Gastroesophageal sphincter (tissue), 4 donors: ENCODE measurements at regions not wholly inside any gene's neighbourhood (a gene's known extent, or its start where the extent isn't known, plus 50 kb on each side); places are given as distances from the start of the nearest gene placed in this dataset.

ENCODE experiments used
- ATAC-seq: fragments of 150-250 bp; one replicate; pipeline ENCODE4 v1.9.1; 2016; ENCODE audit warnings: mild to moderate bottlenecking, moderate library complexity
- H3K27ac ChIP-seq, 4 donors: fragments of 200-600 bp; sonication (generic) in 3 of 4; 1 replicate in 3 of 4; 2 replicates in 1 of 4; pipeline ENCODE4 v1.5.1; 2016 to 2019
- H3K27me3 ChIP-seq: fragments of 200-600 bp; sonication (generic); one replicate; pipeline ENCODE4 v1.5.1; 2019
- H3K36me3 ChIP-seq, 2 donors: fragments of 200-600 bp; sonication (generic); one replicate each; pipeline ENCODE4 v1.5.1; 2019; ENCODE audit warnings: control low read depth in 1 of 2
- H3K4me1 ChIP-seq, 3 donors: fragments of 200-600 bp; sonication (generic); 1 replicate in 2 of 3; 2 replicates in 1 of 3; pipeline ENCODE4 v1.5.1; 2016 to 2019; ENCODE audit warnings: control low read depth in 2 of 3
- H3K4me3 ChIP-seq, 2 donors: fragments of 200-600 bp; sonication (generic); one replicate each; pipeline ENCODE4 v1.5.1; 2019; ENCODE audit warnings: mild to moderate bottlenecking in 1 of 2, moderate library complexity in 1 of 2
- H3K9me3 ChIP-seq, 3 donors: fragments of 200-600 bp; sonication (generic); one replicate each; pipeline ENCODE4 v1.5.1; 2017 to 2019; ENCODE audit warnings: control low read depth in 2 of 3
- EP300 ChIP-seq: sonication (generic); formaldehyde crosslinking; IDR thresholded peaks from one replicate; pipeline ENCODE4 v1.6.1; 2017; ENCODE audit warnings: antibody characterized with exemption, mild to moderate bottlenecking
- POLR2A ChIP-seq, 2 donors: fragments of 450-650 bp; IDR thresholded peaks; one replicate each; pipeline ENCODE4 v1.6.1; 2017; ENCODE audit warnings: antibody characterized with exemption in 2 of 2, mild to moderate bottlenecking in 2 of 2, moderate library complexity in 1 of 2
- POLR2AphosphoS5 ChIP-seq: sonication (generic); formaldehyde crosslinking; IDR thresholded peaks from one replicate; pipeline ENCODE4 v1.6.1; 2017; ENCODE audit warnings: antibody characterized with exemption
- WGBS, 2 donors: methylation state at CpG; one replicate each; pipeline ENCODE4 v1.1.5; 2018; ENCODE audit warnings: low coverage in 1 of 2; 5-methylcytosine and 5-hydroxymethylcytosine counted together
- TF ChIP-seq, protein P1 (sequence below), 4 experiments: fragments of 200-600 bp in 2 of 4; fragments of 450-650 bp in 2 of 4; sonication (generic) in 1 of 4; IDR thresholded peaks; one replicate each; pipeline ENCODE4 v1.5.1; 2017 to 2019; ENCODE audit warnings: antibody characterized with exemption in 4 of 4, mild to moderate bottlenecking in 2 of 4, moderate library complexity in 2 of 4

DNA sequence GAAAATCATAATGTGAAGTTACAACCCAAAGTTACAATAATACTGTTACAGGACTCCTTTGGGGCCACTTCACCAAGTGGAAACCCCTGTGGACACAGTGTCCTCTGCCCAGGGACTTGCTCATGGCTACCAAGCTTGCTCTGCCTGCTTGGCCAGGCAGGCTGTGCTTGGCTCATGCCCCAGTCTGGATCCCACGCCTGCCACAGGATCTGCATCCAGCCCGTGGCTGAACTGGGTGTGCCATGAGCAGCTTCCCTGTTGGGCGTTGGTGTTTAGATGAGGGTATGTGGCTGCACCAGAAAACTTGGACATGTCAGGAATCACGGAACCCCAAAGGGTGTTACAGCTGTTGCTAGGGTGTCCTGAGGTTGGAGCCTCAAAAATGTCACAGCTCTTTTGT lies 820.9 kb downstream of the SLC6A15 start:
- TF ChIP-seq POLR2AphosphoS5 = no peak
- TF ChIP-seq POLR2A (IDR thresholded peaks at IDR 0.05) = no peak
- TF ChIP-seq, protein P1, sequence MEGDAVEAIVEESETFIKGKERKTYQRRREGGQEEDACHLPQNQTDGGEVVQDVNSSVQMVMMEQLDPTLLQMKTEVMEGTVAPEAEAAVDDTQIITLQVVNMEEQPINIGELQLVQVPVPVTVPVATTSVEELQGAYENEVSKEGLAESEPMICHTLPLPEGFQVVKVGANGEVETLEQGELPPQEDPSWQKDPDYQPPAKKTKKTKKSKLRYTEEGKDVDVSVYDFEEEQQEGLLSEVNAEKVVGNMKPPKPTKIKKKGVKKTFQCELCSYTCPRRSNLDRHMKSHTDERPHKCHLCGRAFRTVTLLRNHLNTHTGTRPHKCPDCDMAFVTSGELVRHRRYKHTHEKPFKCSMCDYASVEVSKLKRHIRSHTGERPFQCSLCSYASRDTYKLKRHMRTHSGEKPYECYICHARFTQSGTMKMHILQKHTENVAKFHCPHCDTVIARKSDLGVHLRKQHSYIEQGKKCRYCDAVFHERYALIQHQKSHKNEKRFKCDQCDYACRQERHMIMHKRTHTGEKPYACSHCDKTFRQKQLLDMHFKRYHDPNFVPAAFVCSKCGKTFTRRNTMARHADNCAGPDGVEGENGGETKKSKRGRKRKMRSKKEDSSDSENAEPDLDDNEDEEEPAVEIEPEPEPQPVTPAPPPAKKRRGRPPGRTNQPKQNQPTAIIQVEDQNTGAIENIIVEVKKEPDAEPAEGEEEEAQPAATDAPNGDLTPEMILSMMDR (IDR thresholded peaks at IDR 0.05) = no peak
- TF ChIP-seq EP300 = no peak
- no peak for ATAC-seq
- no CpG with 5 or more reads among the region's 4 CpGs for WGBS, 2 donors
- no peaks in the 10 kb centered on the region for H3K36me3 ChIP-seq
- H3K27ac ChIP-seq = no peak overlapping the region
- H3K9me3 ChIP-seq = peaks cover 0 to 5% (median 0%) of the 10 kb centered on the region in 3 donors
- no peaks in the 10 kb centered on the region for H3K4me1 ChIP-seq
- H3K4me3 ChIP-seq = no peak overlapping the region
- no peaks in the 10 kb centered on the region for H3K27me3 ChIP-seq

DNA sequence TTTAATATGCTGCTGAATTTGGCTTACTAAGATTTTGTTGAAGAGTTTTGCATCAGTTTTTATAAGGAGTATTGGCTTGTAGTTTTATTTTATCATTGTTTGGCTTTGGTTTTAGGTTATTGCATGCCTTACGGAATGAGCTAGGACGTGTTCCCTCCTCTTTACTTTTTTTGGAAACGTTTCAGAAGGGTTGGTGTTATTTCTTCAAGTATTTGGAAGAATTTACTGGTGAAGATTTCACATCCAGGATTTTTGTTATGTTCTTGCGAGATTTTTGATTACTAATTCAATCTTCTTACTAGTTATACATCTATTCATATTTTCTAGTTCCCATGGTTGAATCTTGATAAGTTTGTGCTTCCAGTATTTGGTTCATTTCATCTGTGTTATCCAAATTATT lies 823.2 kb downstream of the SLC6A15 start:
- TF ChIP-seq, protein P1 (IDR thresholded peaks at IDR 0.05) = no peak
- TF ChIP-seq POLR2AphosphoS5 (no peak), POLR2A (IDR thresholded peaks at IDR 0.05) (no peak), EP300 (no peak)
- no peak for ATAC-seq
- no peak overlapping the region for H3K27ac ChIP-seq
- H3K36me3 ChIP-seq = no peaks in the 10 kb centered on the region
- H3K9me3 ChIP-seq = peaks cover 0 to 5% (median 0%) of the 10 kb centered on the region in 3 donors
- no peaks in the 10 kb centered on the region for H3K4me1 ChIP-seq
- H3K27me3 ChIP-seq = no peaks in the 10 kb centered on the region
- 41 to 76% methylated on average over 4 of the region's 4 CpGs for WGBS, 2 donors
- no peak overlapping the region for H3K4me3 ChIP-seq

DNA sequence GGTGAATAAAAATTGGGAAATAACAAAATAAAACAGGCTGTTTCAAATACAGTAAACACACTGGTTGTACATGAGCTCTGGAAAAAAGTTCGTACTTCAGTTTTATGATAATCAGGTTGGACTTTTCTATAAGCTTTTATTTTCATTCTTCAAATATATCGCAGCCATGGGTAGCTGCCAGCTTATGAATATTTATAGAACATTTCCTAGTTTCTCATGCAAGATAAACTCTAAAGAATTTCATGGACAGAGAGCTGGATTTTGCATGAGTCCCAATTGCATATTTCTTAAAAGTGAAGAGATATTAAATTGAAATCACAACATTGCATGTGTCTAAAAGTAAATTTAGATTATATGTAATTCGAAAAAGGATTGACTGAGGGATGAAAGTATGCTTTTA lies 827.6 kb downstream of the SLC6A15 start:
- H3K27me3 ChIP-seq = no peaks in the 10 kb centered on the region
- no peaks in the 10 kb centered on the region for H3K36me3 ChIP-seq
- H3K4me1 ChIP-seq = no peaks in the 10 kb centered on the region
- no peak overlapping the region for H3K4me3 ChIP-seq
- no peak for ATAC-seq
- H3K27ac ChIP-seq = no peak overlapping the region
- TF ChIP-seq, protein P1 (IDR thresholded peaks at IDR 0.05) = no peak
- 43 to 56% methylated on average over 3 of the region's 3 CpGs for WGBS, 2 donors
- no peaks in the 10 kb centered on the region for H3K9me3 ChIP-seq

DNA sequence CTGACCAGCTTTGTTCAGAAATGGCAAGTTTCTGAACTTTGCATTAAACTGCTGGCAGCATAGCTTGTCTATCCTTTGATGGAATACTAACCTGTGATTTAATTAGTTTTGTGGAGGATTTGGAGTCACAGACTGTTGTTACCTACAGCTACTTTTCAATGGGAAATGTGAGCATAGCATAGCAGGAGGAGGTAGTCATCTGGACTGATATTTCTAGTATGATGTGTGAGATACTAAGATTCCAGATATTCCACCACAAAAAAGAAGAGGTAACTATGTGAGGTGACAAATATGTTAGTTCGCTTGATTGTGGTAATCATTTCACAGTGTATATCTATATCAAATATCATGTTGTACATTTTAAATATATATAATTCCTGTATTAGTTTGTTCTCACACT lies 833.0 kb downstream of the SLC6A15 start:
- WGBS, 2 donors = 89 to 100% methylated on average over 1 of the region's 1 CpG
- no peak overlapping the region for H3K4me3 ChIP-seq
- no peak overlapping the region for H3K27ac ChIP-seq
- no peaks in the 10 kb centered on the region for H3K27me3 ChIP-seq
- no peaks in the 10 kb centered on the region for H3K36me3 ChIP-seq
- H3K4me1 ChIP-seq = no peaks in the 10 kb centered on the region
- H3K9me3 ChIP-seq = no peaks in the 10 kb centered on the region
- TF ChIP-seq POLR2AphosphoS5 (no peak), POLR2A (IDR thresholded peaks at IDR 0.05) (no peak), EP300 (no peak)
- TF ChIP-seq, protein P1 (IDR thresholded peaks at IDR 0.05) = no peak
- ATAC-seq = no peak

DNA sequence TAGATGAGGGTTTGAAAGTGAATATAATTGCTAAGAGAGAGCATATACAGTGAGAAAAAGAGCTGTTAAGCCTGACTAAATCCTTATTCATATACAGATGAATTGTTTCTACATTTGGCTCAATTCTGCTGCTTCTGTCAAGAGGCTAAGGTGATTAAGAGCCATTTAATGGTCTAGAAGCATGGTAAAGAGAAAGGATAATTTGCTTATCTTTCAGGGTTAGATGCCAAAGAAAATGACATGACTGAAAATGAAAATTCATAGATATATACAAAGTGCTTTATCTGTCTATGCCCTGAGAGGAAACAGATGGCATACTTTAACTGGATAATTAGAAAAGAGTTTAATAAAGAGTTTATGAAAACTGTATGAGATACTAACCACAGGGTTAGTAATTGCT lies 834.9 kb downstream of the SLC6A15 start:
- Histone ChIP-seq H3K27me3 (no peaks in the 10 kb centered on the region), H3K9me3 (no peaks in the 10 kb centered on the region), H3K4me3 (no peak overlapping the region), H3K36me3 (no peaks in the 10 kb centered on the region), H3K27ac (no peak overlapping the region), H3K4me1 (no peaks in the 10 kb centered on the region)
- TF ChIP-seq POLR2AphosphoS5 (no peak), EP300 (no peak), POLR2A (IDR thresholded peaks at IDR 0.05) (no peak)
- TF ChIP-seq, protein P1 (IDR thresholded peaks at IDR 0.05) = no peak
- no peak for ATAC-seq
